SK-N-SH (cell line): ENCODE measurements at regions not wholly inside any gene's neighbourhood (a gene's known extent, or its start where the extent isn't known, plus 50 kb on each side); places are given as distances from the start of the nearest gene placed in this dataset.

Source experiments
- CTCF ChIA-PET: fragments of 300-600, 350-600 bp; formaldehyde crosslinking; extraction: SDS; loops from one replicate; lab custom pipeline; 2021; lab: Yijun Ruan, JAX
- POLR2A ChIA-PET: fragments of 350-600 bp; sonication (Branson Sonifier 250); formaldehyde crosslinking; extraction: SDS; loops from one replicate; lab custom pipeline; 2020; ENCODE audit warnings: antibody characterized with exemption, inconsistent platforms; lab: Yijun Ruan, JAX
- DNase-seq: peaks from one replicate; pipeline ENCODE4 v3.0.0; 2012
- H2AFZ ChIP-seq: fragments of 200-600 bp; sonication (generic); 2 replicates; pipeline ENCODE4 v1.8.1; 2016; ENCODE audit warnings: antibody characterized with exemption, mild to moderate bottlenecking, low read depth
- H3F3A ChIP-seq: fragments of 200-600 bp; sonication (generic); replicated peaks from 2 replicates; pipeline ENCODE3; 2016; ENCODE audit warnings: antibody characterized with exemption, mild to moderate bottlenecking; ENCODE audit not compliant: insufficient read depth
- H3K27ac ChIP-seq, 2 experiments: fragments of 200-500 bp in 1 of 2; fragments of 200-600 bp in 1 of 2; sonication (Bioruptor generic) in 1 of 2; sonication (generic), shearing (Covaris generic) in 1 of 2; 2 replicates each; pipeline versions ENCODE4 v1.5.1 to v1.6.1; 2014 to 2016; ENCODE audit warnings: low read depth in 2 of 2, inconsistent platforms in 1 of 2, low read length in 1 of 2, mild to moderate bottlenecking in 1 of 2, mixed read lengths in 1 of 2
- H3K27me3 ChIP-seq: fragments of 200-600 bp; sonication (generic), shearing (Covaris generic); 2 replicates; pipeline ENCODE4 v1.6.1; 2016; ENCODE audit warnings: mixed run types; ENCODE audit not compliant: insufficient read depth
- H3K36me3 ChIP-seq, 2 experiments: fragments of 200-500 bp in 1 of 2; fragments of 200-600 bp in 1 of 2; sonication (Bioruptor generic) in 1 of 2; sonication (generic) in 1 of 2; replicated peaks in 1 of 2; 2 replicates each; pipeline versions ENCODE3 to v1.5.1; 2014 to 2016; ENCODE audit warnings: low read length in 1 of 2, mild to moderate bottlenecking in 1 of 2; ENCODE audit not compliant: insufficient read depth in 2 of 2, control insufficient read depth in 1 of 2
- H3K4me1 ChIP-seq, 2 experiments: fragments of 200-500 bp in 1 of 2; fragments of 200-600 bp in 1 of 2; sonication (Bioruptor generic) in 1 of 2; sonication (generic), shearing (Covaris generic) in 1 of 2; 2 replicates each; pipeline versions ENCODE4 v1.5.1 to v1.6.1; 2014 to 2016; ENCODE audit warnings: low read depth in 1 of 2, low read length in 1 of 2, mixed run types in 1 of 2; ENCODE audit not compliant: insufficient read depth in 2 of 2, control insufficient read depth in 1 of 2
- H3K4me2 ChIP-seq: fragments of 200-600 bp; sonication (generic), shearing (Covaris generic); 2 replicates; pipeline ENCODE4 v1.6.1; 2017; ENCODE audit warnings: mixed run types
- H3K4me3 ChIP-seq, 2 experiments: fragments of 200-500 bp in 1 of 2; fragments of 200-600 bp in 1 of 2; sonication (Bioruptor generic) in 1 of 2; sonication (generic), shearing (Covaris generic) in 1 of 2; 2 replicates each; pipeline versions ENCODE4 v1.5.1 to v1.8.1; 2014 to 2016; ENCODE audit warnings: low read depth in 2 of 2, inconsistent platforms in 1 of 2, low read length in 1 of 2, mild to moderate bottlenecking in 1 of 2, mixed read lengths in 1 of 2, moderate library complexity in 1 of 2
- H3K79me2 ChIP-seq: fragments of 200-600 bp; sonication (generic); 2 replicates; pipeline ENCODE4 v1.8.1; 2017; ENCODE audit warnings: mild to moderate bottlenecking; ENCODE audit not compliant: insufficient read depth
- H3K9ac ChIP-seq: fragments of 200-600 bp; sonication (generic); 2 replicates; pipeline ENCODE4 v1.6.1; 2017; ENCODE audit warnings: mixed run types
- H3K9me2 ChIP-seq: fragments of 200-600 bp; sonication (generic); 2 replicates; pipeline ENCODE4 v1.6.1; 2017; ENCODE audit warnings: mixed run types
- H3K9me3 ChIP-seq: fragments of 200-600 bp; sonication (generic); 2 replicates; pipeline ENCODE4 v1.6.1; 2017; ENCODE audit warnings: mixed run types, mild to moderate bottlenecking, moderate library complexity
- H4K20me1 ChIP-seq: fragments of 200-600 bp; sonication (generic); 2 replicates; pipeline ENCODE4 v1.6.1; 2017; ENCODE audit warnings: mild to moderate bottlenecking, mixed run types; ENCODE audit not compliant: insufficient read depth
- CHD2 ChIP-seq: fragments of 150-350 bp; IDR thresholded peaks from 2 replicates; pipeline ENCODE4 v1.6.1; 2018; ENCODE audit warnings: low read length; ENCODE audit not compliant: partially characterized antibody
- CTCF ChIP-seq: fragments of 200-600 bp; sonication (generic); IDR thresholded peaks from 2 replicates; pipeline ENCODE4 v1.6.1; 2017; ENCODE audit warnings: antibody characterized with exemption, mild to moderate bottlenecking, moderate library complexity
- FOXM1 ChIP-seq: IDR thresholded peaks from 2 replicates; pipeline ENCODE4 v1.4.0; 2012; ENCODE audit warnings: low read depth, mild to moderate bottlenecking
- GATA2 ChIP-seq: sonication (generic); formaldehyde crosslinking; IDR thresholded peaks from 2 replicates; pipeline ENCODE4 v1.5.0; 2020; ENCODE audit warnings: mild to moderate bottlenecking, missing genetic modification reagents
- NRF1 ChIP-seq: IDR thresholded peaks from 2 replicates; pipeline ENCODE4 v1.6.1; 2012; ENCODE audit warnings: low read depth, mild to moderate bottlenecking, low read length
- PBX3 ChIP-seq: IDR thresholded peaks from 2 replicates; pipeline ENCODE4; 2012
- POLR2AphosphoS5 ChIP-seq: IDR thresholded peaks from 2 replicates; pipeline ENCODE4 v1.6.1; 2012; ENCODE audit warnings: low read depth, low read length
- RAD21 ChIP-seq: IDR thresholded peaks from 2 replicates; pipeline ENCODE4 v1.6.1; 2012; ENCODE audit warnings: mild to moderate bottlenecking, low read length
- RCOR1 ChIP-seq: fragments of 150-350 bp; IDR thresholded peaks from 2 replicates; pipeline ENCODE4 v1.6.1; 2017; ENCODE audit warnings: antibody characterized with exemption, low read length
- RFX5 ChIP-seq: IDR thresholded peaks from 2 replicates; pipeline ENCODE4 v1.6.1; 2012; ENCODE audit warnings: mild to moderate bottlenecking, improper control_type of control experiment, low read length
- RXRA ChIP-seq: IDR thresholded peaks from 2 replicates; pipeline ENCODE4 v1.4.0; 2012; ENCODE audit warnings: low read depth, mild to moderate bottlenecking, borderline replicate concordance
- SIN3A ChIP-seq: IDR thresholded peaks from 2 replicates; pipeline ENCODE4 v1.6.1; 2012; ENCODE audit warnings: low read depth, mild to moderate bottlenecking, low read length, moderate library complexity, borderline replicate concordance
- SMC3 ChIP-seq: IDR thresholded peaks from 2 replicates; pipeline ENCODE4 v1.6.1; 2012; ENCODE audit warnings: low read depth, low read length, improper control_type of control experiment
- WGBS: methylation state at CpG from one replicate; pipeline ENCODE4 v1.1.6; 2017; ENCODE audit warnings: low lambda C conversion rate; 5-methylcytosine and 5-hydroxymethylcytosine counted together

GRCh38 chr10:63719226-63719856 lies 198.1 kb downstream of the REEP3 start:
- Histone ChIP-seq H2AFZ (no peak overlapping the region), H3K9me2 (no peaks in the 10 kb centered on the region), H3K9me3 (no peaks in the 10 kb centered on the region), H3K27ac (peak overlapping the region in 1 of 2 experiments; percentile 85; a peak in 3 of 4 replicates), H3K36me3 (no peaks in the 10 kb centered on the region), H4K20me1 (no peaks in the 10 kb centered on the region), H3K9ac (no peak overlapping the region), H3F3A (peaks cover 14% of the 10 kb centered on the region), H3K27me3 (no peaks in the 10 kb centered on the region), H3K79me2 (no peaks in the 10 kb centered on the region), H3K4me1 (peaks cover 46 to 56% of the 10 kb centered on the region in 2 experiments), H3K4me2 (no peak overlapping the region), H3K4me3 (no peak overlapping the region)
- 65% methylated on average over 4 of the region's 4 CpGs for WGBS
- ChIA-PET POLR2A (interaction anchor here (2.9 to 3.0 kb wide), 2 partner anchors 89 to 90 kb away, joined by 30 to 35 read pairs; no protein-coding TSS in a partner anchor), CTCF (interaction anchor here (0.7 to 10.0 kb wide), 86 partner anchors 8 to 1126 kb away, joined by 3 to 213 read pairs (median 5); partner anchors contain the start of gene NRBF2)
- DNase-seq = no peak
- TF ChIP-seq RAD21 (peak; percentile 14; the same call in 1 of the 2 replicates), POLR2AphosphoS5 (no peak)

- Histone ChIP-seq H3K9me2 (no peaks in the 10 kb centered on the region), H3F3A (peaks cover 13% of the 10 kb centered on the region), H4K20me1 (no peaks in the 10 kb centered on the region)
- DNase-seq = peak; percentile 27
- TF ChIP-seq SMC3 = peak; percentile 80
- no peak for TF ChIP-seq SIN3A
- peak; percentile 99 for TF ChIP-seq CTCF
- peak; percentile 95 for TF ChIP-seq RAD21
- TF ChIP-seq CHD2 = peak; percentile 18
- TF ChIP-seq PBX3 = no peak
- TF ChIP-seq RXRA = no peak
- TF ChIP-seq RFX5 = 0 out of 2 replicates have a peak, but pooled peaks have one; percentile 15
- TF ChIP-seq NRF1 = no peak
- TF ChIP-seq RCOR1 = peak; percentile 30; the same call in 1 of the 2 replicates
- TF ChIP-seq FOXM1 = no peak
- TF ChIP-seq GATA2 (CRISPR knock-in tag) = no peak
- TF ChIP-seq, all 33 proteins: peak for 6
- no peaks in the 10 kb centered on the region for H3K9me3 ChIP-seq
- no peak overlapping the region for H3K9ac ChIP-seq
- H3K79me2 ChIP-seq = no peaks in the 10 kb centered on the region
- H3K4me1 ChIP-seq = peaks cover 44 to 56% of the 10 kb centered on the region in 2 experiments
- WGBS = 3% methylated on average over 6 of the region's 6 CpGs
- no peak overlapping the region for H3K4me2 ChIP-seq
- H3K27ac ChIP-seq = peak overlapping the region in 1 of 2 experiments; percentile 56; a peak in 2 of 4 replicates
- H2AFZ ChIP-seq = no peak overlapping the region; the same call in 1 of the 2 replicates
- H3K27me3 ChIP-seq = no peaks in the 10 kb centered on the region
- ChIA-PET CTCF (interaction anchor here (0.6 to 10.0 kb wide), 97 partner anchors 9 to 1127 kb away, joined by 3 to 213 read pairs (median 5); partner anchors contain the start of gene NRBF2), POLR2A (interaction anchor here (1.0 to 2.9 kb wide), 3 partner anchors 8 to 553 kb away, joined by 4 to 35 read pairs (median 4); no protein-coding TSS in a partner anchor)
- no peaks in the 10 kb centered on the region for H3K36me3 ChIP-seq
- H3K4me3 ChIP-seq = peak overlapping the region in 1 of 2 experiments; percentile 53; a peak in 1 of 4 replicates
Measured at GRCh38 chr10:63720072-63720537, 198.9 kb downstream of the REEP3 start.
